ENCODE measurements at regions not wholly inside any gene's neighbourhood (a gene's known extent, or its start where the extent isn't known, plus 50 kb on each side); places are given as distances from the start of the nearest gene placed in this dataset.

DNA sequence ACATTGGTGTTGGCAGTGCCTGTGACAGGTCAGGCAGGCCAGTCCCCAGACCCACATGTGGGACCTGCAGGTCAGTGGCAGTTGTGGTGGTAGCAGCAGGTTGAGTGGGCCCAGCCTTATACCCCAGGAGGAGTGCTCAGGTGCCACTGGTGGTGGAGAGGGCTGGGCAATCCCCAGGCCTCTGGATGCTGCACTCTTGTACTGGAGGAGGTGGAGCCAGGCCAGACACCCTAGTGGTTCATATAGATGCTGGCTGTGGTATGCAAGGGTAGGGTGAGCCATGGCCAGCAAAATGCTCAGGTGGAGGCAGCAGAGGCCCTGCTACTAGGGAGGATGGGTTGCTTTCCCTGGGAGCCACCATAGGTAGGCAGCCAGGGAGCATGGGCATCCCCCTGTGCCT, 190.4 kb upstream of the TMPO start:
- CTCF ChIA-PET: no interaction called here
- Mint-ChIP-seq H3K27me3 (ENCODE audit: unreplicated experiment) (peaks cover 2% of the 10 kb centered on the region), H3K27ac (ENCODE audit: unreplicated experiment) (no peak overlapping the region), H3K4me1 (ENCODE audit: low read depth, unreplicated experiment) (no peaks in the 10 kb centered on the region), H3K9me3 (ENCODE audit: low read depth, unreplicated experiment) (no peaks in the 10 kb centered on the region), H3K36me3 (ENCODE audit: insufficient read depth, unreplicated experiment) (no peaks in the 10 kb centered on the region), H3K4me3 (ENCODE audit: low read depth, unreplicated experiment) (no peak overlapping the region)
- DNase-seq: no peak
- TF ChIP-seq, protein P1, sequence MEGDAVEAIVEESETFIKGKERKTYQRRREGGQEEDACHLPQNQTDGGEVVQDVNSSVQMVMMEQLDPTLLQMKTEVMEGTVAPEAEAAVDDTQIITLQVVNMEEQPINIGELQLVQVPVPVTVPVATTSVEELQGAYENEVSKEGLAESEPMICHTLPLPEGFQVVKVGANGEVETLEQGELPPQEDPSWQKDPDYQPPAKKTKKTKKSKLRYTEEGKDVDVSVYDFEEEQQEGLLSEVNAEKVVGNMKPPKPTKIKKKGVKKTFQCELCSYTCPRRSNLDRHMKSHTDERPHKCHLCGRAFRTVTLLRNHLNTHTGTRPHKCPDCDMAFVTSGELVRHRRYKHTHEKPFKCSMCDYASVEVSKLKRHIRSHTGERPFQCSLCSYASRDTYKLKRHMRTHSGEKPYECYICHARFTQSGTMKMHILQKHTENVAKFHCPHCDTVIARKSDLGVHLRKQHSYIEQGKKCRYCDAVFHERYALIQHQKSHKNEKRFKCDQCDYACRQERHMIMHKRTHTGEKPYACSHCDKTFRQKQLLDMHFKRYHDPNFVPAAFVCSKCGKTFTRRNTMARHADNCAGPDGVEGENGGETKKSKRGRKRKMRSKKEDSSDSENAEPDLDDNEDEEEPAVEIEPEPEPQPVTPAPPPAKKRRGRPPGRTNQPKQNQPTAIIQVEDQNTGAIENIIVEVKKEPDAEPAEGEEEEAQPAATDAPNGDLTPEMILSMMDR (IDR thresholded peaks at IDR 0.05; ENCODE audit: unreplicated experiment): no peak
- no TSS peak for BruUV-seq (replicated peaks)
- intact Hi-C loops (cut with micrococcal nuclease; ENCODE audit: unreplicated experiment): no loop called here

DNA sequence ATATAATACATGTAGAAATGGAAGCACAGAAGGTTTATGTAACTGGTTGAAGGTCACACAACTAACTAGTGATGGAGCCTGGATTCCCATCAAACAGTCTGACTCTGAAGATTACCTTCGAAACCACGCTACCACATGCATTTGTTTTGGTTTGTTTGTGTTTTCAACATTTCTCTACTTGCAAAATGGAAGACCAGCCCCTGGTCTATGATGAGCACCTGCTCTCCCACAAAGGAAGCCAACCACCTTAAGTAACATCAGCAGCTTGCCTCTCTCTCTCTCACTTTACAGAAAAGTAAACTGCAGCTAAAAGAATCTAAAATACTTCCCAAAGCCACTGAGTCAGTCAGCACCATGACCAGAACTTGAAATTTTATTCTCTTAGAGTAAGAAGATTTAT, 186.9 kb upstream of the TMPO start:
- CTCF ChIA-PET: no interaction called here
- H3K27ac Mint-ChIP-seq (ENCODE audit: unreplicated experiment): no peak overlapping the region

DNA sequence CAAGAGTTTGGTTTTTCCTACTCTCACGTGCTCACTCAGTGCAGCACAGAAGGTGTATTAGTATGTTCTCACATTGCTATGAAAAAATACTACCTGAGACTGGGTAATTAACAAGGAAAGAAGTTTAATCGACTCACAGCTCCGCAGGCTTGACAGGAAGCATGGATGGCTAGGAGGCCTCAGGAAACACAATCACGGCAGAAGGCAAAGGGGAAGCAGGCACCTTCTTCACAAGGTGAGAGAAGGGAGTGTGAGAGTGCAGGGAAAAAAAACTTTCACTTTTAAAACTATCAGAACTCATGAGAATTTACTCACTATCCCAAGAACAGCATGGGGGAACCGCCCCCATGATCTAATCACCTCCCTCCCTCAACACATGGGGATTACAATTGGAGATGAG, 185.8 kb upstream of the TMPO start:
- TF ChIP-seq, protein P1 (IDR thresholded peaks at IDR 0.05; ENCODE audit: unreplicated experiment): no peak
- no TSS peak for BruUV-seq (replicated peaks)
- Mint-ChIP-seq H3K27me3 (ENCODE audit: unreplicated experiment) (peaks cover 16% of the 10 kb centered on the region), H3K9me3 (ENCODE audit: low read depth, unreplicated experiment) (no peaks in the 10 kb centered on the region), H3K27ac (ENCODE audit: unreplicated experiment) (no peak overlapping the region), H3K4me3 (ENCODE audit: low read depth, unreplicated experiment) (no peak overlapping the region), H3K4me1 (ENCODE audit: low read depth, unreplicated experiment) (no peaks in the 10 kb centered on the region), H3K36me3 (ENCODE audit: insufficient read depth, unreplicated experiment) (no peaks in the 10 kb centered on the region)
- no peak for DNase-seq
- CTCF ChIA-PET: no interaction called here
- intact Hi-C loops (cut with micrococcal nuclease; ENCODE audit: unreplicated experiment): no loop called here

More for the DNA sequence above, 186.9 kb upstream of the TMPO start:
- Mint-ChIP-seq H3K27me3 (ENCODE audit: unreplicated experiment) (peaks cover 15% of the 10 kb centered on the region), H3K4me1 (ENCODE audit: low read depth, unreplicated experiment) (no peaks in the 10 kb centered on the region), H3K36me3 (ENCODE audit: insufficient read depth, unreplicated experiment) (no peaks in the 10 kb centered on the region), H3K4me3 (ENCODE audit: low read depth, unreplicated experiment) (no peak overlapping the region), H3K9me3 (ENCODE audit: low read depth, unreplicated experiment) (no peaks in the 10 kb centered on the region)
- TF ChIP-seq, protein P1 (IDR thresholded peaks at IDR 0.05; ENCODE audit: unreplicated experiment): no peak
- no peak for DNase-seq
- intact Hi-C loops (cut with micrococcal nuclease; ENCODE audit: unreplicated experiment): no loop called here
- no TSS peak for BruUV-seq (replicated peaks)

DNA sequence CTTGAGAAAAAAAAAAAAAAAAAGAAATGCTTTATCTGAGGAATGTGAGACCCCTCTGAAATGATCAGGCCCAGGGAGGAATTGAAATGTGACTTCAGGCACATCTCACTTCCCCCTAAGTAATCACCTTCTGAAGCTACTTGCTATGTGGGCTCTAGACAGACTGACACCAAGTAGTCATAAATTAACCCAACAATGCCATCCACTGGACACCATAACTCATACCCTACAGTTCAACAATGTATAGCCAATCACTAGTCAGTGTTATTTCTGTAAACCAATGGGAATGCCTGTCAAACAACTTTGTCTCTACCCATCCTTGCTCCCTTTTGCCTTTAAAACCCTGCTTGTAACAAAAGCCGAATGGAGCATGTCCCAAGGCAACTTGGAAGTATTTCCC, 182.7 kb upstream of the TMPO start:
- TF ChIP-seq, protein P1 (IDR thresholded peaks at IDR 0.05; ENCODE audit: unreplicated experiment): no peak
- Mint-ChIP-seq H3K9me3 (ENCODE audit: low read depth, unreplicated experiment) (no peaks in the 10 kb centered on the region), H3K36me3 (ENCODE audit: insufficient read depth, unreplicated experiment) (no peaks in the 10 kb centered on the region), H3K27ac (ENCODE audit: unreplicated experiment) (no peak overlapping the region), H3K27me3 (ENCODE audit: unreplicated experiment) (peaks cover 45% of the 10 kb centered on the region), H3K4me1 (ENCODE audit: low read depth, unreplicated experiment) (no peaks in the 10 kb centered on the region), H3K4me3 (ENCODE audit: low read depth, unreplicated experiment) (no peak overlapping the region)
- no peak for DNase-seq
- CTCF ChIA-PET: no interaction called here
- BruUV-seq (replicated peaks): no TSS peak
- intact Hi-C loops (cut with micrococcal nuclease; ENCODE audit: unreplicated experiment): no loop called here
